Loucy (cell line): ENCODE measurements at regions not wholly inside any gene's neighbourhood (a gene's known extent, or its start where the extent isn't known, plus 50 kb on each side); places are given as distances from the start of the nearest gene placed in this dataset.

ENCODE experiments used
- H2AFZ ChIP-seq: fragments of 200-600 bp; sonication (generic); 2 replicates; pipeline ENCODE4 v1.6.0; 2016; ENCODE audit warnings: antibody characterized with exemption, mild to moderate bottlenecking, low read length, moderate library complexity
- H3F3A ChIP-seq: fragments of 200-600 bp; 2 replicates; pipeline ENCODE4 v1.6.0; 2016; ENCODE audit warnings: antibody characterized with exemption, low read depth, mild to moderate bottlenecking
- H3K27me3 ChIP-seq: fragments of 200-600 bp; sonication (generic); 2 replicates; pipeline ENCODE4 v1.6.1; 2014; ENCODE audit warnings: low read length, mild to moderate bottlenecking; ENCODE audit not compliant: insufficient read depth, poor library complexity, severe bottlenecking
- H3K36me3 ChIP-seq: fragments of 200-600 bp; sonication (generic); 2 replicates; pipeline ENCODE4 v1.6.1; 2016; ENCODE audit warnings: low read length; ENCODE audit not compliant: insufficient read depth
- H3K4me1 ChIP-seq: fragments of 200-600 bp; sonication (generic); 2 replicates; pipeline ENCODE4 v1.5.1; 2014; ENCODE audit warnings: low read length, mild to moderate bottlenecking; ENCODE audit not compliant: insufficient read depth, poor library complexity, severe bottlenecking
- H3K4me2 ChIP-seq: fragments of 200-600 bp; sonication (generic); 2 replicates; pipeline ENCODE4 v1.6.0; 2014; ENCODE audit warnings: antibody characterized with exemption, low read length, low read depth, mild to moderate bottlenecking; ENCODE audit not compliant: poor library complexity, severe bottlenecking
- H3K4me3 ChIP-seq: fragments of 200-600 bp; sonication (generic); 2 replicates; pipeline ENCODE4 v1.5.1; 2014; ENCODE audit warnings: low read length, mild to moderate bottlenecking, mixed read lengths; ENCODE audit not compliant: poor library complexity, severe bottlenecking
- H3K79me2 ChIP-seq: fragments of 200-600 bp; sonication (generic); 2 replicates; pipeline ENCODE4 v1.6.1; 2014; ENCODE audit warnings: low read length; ENCODE audit not compliant: insufficient read depth
- H3K9ac ChIP-seq: fragments of 200-600 bp; sonication (generic); 2 replicates; pipeline ENCODE4 v1.6.0; 2014; ENCODE audit warnings: mild to moderate bottlenecking, low read depth, low read length, moderate library complexity; ENCODE audit not compliant: poor library complexity, severe bottlenecking
- H3K9me2 ChIP-seq: fragments of 200-600 bp; sonication (generic); replicated peaks from 2 replicates; pipeline ENCODE4 v1.6.1; 2016; ENCODE audit warnings: low read depth, low read length, mixed read lengths
- H3K9me3 ChIP-seq: fragments of 200-600 bp; sonication (generic); 2 replicates; pipeline ENCODE4 v1.6.1; 2014; ENCODE audit warnings: mild to moderate bottlenecking, antibody characterized with exemption, low read length, low read depth; ENCODE audit not compliant: insufficient read depth
- H4K20me1 ChIP-seq: fragments of 200-600 bp; sonication (generic); 2 replicates; pipeline ENCODE4 v1.6.0; 2014; ENCODE audit warnings: antibody characterized with exemption, low read length, mild to moderate bottlenecking; ENCODE audit not compliant: insufficient read depth, poor library complexity, severe bottlenecking
- CTCF ChIP-seq: fragments of 200-600 bp; sonication (generic); conservative IDR thresholded peaks from 2 replicates; pipeline ENCODE4 v1.5.1; 2014; ENCODE audit warnings: mild to moderate bottlenecking, antibody characterized with exemption, low read length
- EZH2phosphoT487 ChIP-seq: fragments of 200-600 bp; IDR thresholded peaks from 2 replicates; pipeline ENCODE4 v1.6.1; 2018; ENCODE audit warnings: antibody characterized with exemption, mild to moderate bottlenecking, moderate library complexity, borderline replicate concordance

GRCh38 chr11:109798521-109798920 lies 294.7 kb upstream of the ZC3H12C start:
- Histone ChIP-seq H3K4me3 (no peak overlapping the region), H3K36me3 (no peaks in the 10 kb centered on the region), H3K4me2 (no peak overlapping the region), H3K4me1 (no peaks in the 10 kb centered on the region), H4K20me1 (no peaks in the 10 kb centered on the region), H2AFZ (no peak overlapping the region), H3K9me3 (no peaks in the 10 kb centered on the region), H3K9ac (no peak overlapping the region), H3K9me2 (no peaks in the 10 kb centered on the region), H3K79me2 (no peaks in the 10 kb centered on the region), H3F3A (no peaks in the 10 kb centered on the region), H3K27me3 (no peaks in the 10 kb centered on the region)
- TF ChIP-seq EZH2phosphoT487, result no peak
- no peak for TF ChIP-seq CTCF

- H3K4me1 ChIP-seq, result no peaks in the 10 kb centered on the region
- no peak overlapping the region for H3K4me2 ChIP-seq
- TF ChIP-seq EZH2phosphoT487, result no peak
- no peak for TF ChIP-seq CTCF
- no peaks in the 10 kb centered on the region for H3K27me3 ChIP-seq
- no peak overlapping the region for H2AFZ ChIP-seq
- no peaks in the 10 kb centered on the region for H3K79me2 ChIP-seq
- H3K4me3 ChIP-seq, result no peak overlapping the region
- no peaks in the 10 kb centered on the region for H3K9me3 ChIP-seq
- no peaks in the 10 kb centered on the region for H4K20me1 ChIP-seq
- no peaks in the 10 kb centered on the region for H3K36me3 ChIP-seq
- H3K9me2 ChIP-seq, result no peaks in the 10 kb centered on the region
- H3K9ac ChIP-seq, result no peak overlapping the region
- no peaks in the 10 kb centered on the region for H3F3A ChIP-seq
These were observed 293.6 kb upstream of the ZC3H12C start for GRCh38 chr11:109799604-109800003.

GRCh38 chr11:109804911-109805310 lies 288.3 kb upstream of the ZC3H12C start:
- TF ChIP-seq EZH2phosphoT487, result no peak
- no peaks in the 10 kb centered on the region for H4K20me1 ChIP-seq
- H3K36me3 ChIP-seq, result no peaks in the 10 kb centered on the region
- no peaks in the 10 kb centered on the region for H3K79me2 ChIP-seq
- H3K4me2 ChIP-seq, result no peak overlapping the region
- no peaks in the 10 kb centered on the region for H3K4me1 ChIP-seq
- H3K9me3 ChIP-seq, result no peaks in the 10 kb centered on the region
- H2AFZ ChIP-seq, result no peak overlapping the region
- no peaks in the 10 kb centered on the region for H3K27me3 ChIP-seq
- no peak overlapping the region for H3K4me3 ChIP-seq
- H3F3A ChIP-seq, result no peaks in the 10 kb centered on the region
- no peaks in the 10 kb centered on the region for H3K9me2 ChIP-seq
- no peak overlapping the region for H3K9ac ChIP-seq

GRCh38 chr11:109806205-109806604 lies 287.0 kb upstream of the ZC3H12C start:
- H3K4me2 ChIP-seq, result no peak overlapping the region
- H3K9me3 ChIP-seq, result no peaks in the 10 kb centered on the region
- no peaks in the 10 kb centered on the region for H4K20me1 ChIP-seq
- no peaks in the 10 kb centered on the region for H3K79me2 ChIP-seq
- no peak overlapping the region for H3K9ac ChIP-seq
- TF ChIP-seq EZH2phosphoT487, result no peak
- no peak for TF ChIP-seq CTCF
- H3K9me2 ChIP-seq, result no peaks in the 10 kb centered on the region
- no peaks in the 10 kb centered on the region for H3F3A ChIP-seq
- H3K4me1 ChIP-seq, result no peaks in the 10 kb centered on the region
- no peak overlapping the region for H2AFZ ChIP-seq
- H3K36me3 ChIP-seq, result no peaks in the 10 kb centered on the region
- no peaks in the 10 kb centered on the region for H3K27me3 ChIP-seq
- H3K4me3 ChIP-seq, result no peak overlapping the region
